ENCODE measurements at regions not wholly inside any gene's neighbourhood (a gene's known extent, or its start where the extent isn't known, plus 50 kb on each side); places are given as distances from the start of the nearest gene placed in this dataset.

DNA sequence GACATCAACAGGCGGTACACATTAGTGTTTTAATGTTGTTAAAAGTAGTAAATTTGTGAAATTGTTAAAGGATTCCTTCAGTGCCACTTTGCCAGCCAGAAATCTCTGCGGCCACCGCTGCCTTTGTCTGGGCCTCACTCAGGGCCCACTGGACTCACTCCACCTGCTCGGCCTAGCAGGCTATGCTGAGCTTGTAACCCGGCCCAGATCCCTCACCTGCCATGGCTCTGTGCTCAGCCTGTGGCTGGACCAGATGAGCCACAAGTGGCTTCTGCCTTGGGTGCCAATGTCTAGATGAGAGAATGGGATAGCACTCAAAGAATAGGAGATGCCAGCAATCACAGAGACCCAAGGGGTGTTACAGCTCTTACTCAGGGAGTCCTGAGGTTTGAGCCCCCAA lies 1228.0 kb downstream of the DIAPH3 start:
- TF ChIP-seq, protein P1, sequence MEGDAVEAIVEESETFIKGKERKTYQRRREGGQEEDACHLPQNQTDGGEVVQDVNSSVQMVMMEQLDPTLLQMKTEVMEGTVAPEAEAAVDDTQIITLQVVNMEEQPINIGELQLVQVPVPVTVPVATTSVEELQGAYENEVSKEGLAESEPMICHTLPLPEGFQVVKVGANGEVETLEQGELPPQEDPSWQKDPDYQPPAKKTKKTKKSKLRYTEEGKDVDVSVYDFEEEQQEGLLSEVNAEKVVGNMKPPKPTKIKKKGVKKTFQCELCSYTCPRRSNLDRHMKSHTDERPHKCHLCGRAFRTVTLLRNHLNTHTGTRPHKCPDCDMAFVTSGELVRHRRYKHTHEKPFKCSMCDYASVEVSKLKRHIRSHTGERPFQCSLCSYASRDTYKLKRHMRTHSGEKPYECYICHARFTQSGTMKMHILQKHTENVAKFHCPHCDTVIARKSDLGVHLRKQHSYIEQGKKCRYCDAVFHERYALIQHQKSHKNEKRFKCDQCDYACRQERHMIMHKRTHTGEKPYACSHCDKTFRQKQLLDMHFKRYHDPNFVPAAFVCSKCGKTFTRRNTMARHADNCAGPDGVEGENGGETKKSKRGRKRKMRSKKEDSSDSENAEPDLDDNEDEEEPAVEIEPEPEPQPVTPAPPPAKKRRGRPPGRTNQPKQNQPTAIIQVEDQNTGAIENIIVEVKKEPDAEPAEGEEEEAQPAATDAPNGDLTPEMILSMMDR (IDR thresholded peaks at IDR 0.05) = no peak
- no peak for TF ChIP-seq EZH2 (IDR thresholded peaks at IDR 0.05; ENCODE audit: borderline replicate concordance, insufficient read depth, low read depth, low read length, poor library complexity, severe bottlenecking)
